GM21723 (cell line): ENCODE measurements at regions not wholly inside any gene's neighbourhood (a gene's known extent, or its start where the extent isn't known, plus 50 kb on each side); places are given as distances from the start of the nearest gene placed in this dataset.
"Not testable (repeated sequence)": the region's sequence is repeated elsewhere in the genome, so short reads cannot be mapped to it uniquely, and the experiment has no call there.

ENCODE experiments used
- ATAC-seq: cut with Tn5 transposase; IDR thresholded peaks from one replicate; pipeline ENCODE4 v1.9.1; 2021; ENCODE audit warnings: mild to moderate bottlenecking, moderate library complexity; ENCODE audit not compliant: unreplicated experiment

DNA sequence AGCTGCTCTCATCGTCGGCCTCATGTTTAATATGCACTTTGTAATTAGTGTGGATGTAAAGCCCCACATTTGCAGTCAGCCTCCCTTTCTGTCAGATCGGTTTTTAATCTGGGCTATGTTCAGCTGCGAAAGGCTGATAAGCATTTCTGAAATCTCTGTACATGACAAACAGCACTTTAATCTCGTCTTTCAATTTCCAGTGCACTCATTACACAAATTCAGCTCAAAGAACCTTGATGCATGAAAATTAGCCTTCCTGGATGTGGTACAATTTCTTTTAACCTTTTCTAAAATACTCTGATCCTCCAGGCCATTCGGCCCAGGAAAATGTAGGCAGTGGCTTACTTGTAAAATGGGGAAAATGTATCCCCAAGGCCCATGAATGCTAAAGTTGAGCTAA is 265.1 kb downstream of the RND3 start:
- no peak for ATAC-seq

DNA sequence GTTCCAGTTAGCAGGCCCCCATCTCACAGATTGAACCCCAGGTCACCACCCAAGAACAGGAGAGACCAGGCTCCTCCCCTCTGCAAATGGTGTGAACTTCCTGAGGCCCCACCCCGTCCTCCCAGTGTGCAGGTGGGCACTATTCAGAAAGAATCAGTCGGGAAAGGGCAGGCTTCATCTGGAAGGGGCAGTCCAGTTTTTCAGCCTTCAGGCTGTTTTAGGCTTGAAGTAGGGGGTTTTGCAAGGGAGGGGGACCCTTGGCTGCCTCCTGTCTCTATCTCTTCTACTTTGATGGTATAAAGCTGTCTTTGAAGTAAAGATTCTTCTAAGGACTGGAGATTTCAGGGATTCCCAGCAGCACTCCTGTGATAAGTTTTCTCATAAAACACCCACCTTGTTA is 267.6 kb downstream of the RND3 start:
- no peak for ATAC-seq

DNA sequence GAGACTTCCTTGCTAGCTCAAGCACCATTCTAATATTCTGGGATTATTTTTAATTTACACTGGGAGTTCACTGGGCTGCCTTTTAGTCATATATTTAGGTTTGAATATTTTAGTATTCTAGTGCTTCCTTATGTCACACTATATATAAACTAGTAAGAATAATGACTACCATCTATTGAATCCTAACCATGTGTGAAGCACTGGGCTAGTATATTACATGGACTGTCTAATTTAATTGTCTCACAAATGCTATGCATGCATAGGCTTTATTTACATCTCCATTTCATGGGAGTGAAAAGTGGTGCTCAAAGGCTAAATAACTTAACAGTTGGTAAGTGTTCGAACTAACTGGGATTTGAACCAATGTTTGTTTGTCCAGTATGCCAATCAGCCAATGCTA is 272.4 kb downstream of the RND3 start:
- ATAC-seq = no peak

DNA sequence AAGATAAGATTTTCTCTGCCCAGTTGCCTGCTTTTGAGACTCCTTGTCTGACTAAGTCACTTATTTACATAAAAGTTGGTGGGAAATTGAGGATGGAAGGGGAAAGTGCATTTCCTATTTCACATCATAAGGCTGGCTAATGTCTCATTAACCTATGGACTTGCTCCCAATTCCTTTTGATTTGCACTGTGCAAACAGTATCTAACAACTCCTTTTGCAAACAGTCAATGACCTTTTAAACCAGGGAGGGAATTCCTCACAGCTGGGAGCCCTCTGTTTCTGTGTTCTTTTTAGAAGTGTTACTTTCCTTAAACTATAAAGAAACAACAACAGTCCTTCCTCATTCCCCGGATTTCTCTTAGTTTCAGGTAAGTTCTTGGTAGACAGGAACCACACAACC is 272.8 kb downstream of the RND3 start:
- ATAC-seq = no peak

DNA sequence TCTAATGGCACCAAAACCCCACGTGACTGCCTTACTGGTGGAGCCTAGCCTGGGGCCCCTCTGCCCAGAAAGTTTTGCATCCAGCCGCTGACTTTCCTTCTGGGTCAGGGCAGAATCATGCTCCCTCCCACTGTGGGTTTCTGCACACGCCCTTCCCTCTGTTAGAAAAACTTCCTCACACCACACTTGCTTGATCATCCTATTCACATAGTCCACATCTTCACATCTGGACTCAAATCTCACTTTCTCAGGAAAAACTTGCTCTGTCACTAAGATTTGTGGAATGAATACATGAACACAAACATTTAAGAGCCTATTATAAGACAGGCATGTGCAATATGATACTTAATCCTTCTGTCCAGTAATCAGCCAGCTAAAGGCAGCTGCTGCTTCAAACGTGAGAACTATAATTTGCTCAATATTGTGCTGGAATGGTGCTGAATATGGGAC is 274.7 kb downstream of the RND3 start:
- no peak for ATAC-seq

DNA sequence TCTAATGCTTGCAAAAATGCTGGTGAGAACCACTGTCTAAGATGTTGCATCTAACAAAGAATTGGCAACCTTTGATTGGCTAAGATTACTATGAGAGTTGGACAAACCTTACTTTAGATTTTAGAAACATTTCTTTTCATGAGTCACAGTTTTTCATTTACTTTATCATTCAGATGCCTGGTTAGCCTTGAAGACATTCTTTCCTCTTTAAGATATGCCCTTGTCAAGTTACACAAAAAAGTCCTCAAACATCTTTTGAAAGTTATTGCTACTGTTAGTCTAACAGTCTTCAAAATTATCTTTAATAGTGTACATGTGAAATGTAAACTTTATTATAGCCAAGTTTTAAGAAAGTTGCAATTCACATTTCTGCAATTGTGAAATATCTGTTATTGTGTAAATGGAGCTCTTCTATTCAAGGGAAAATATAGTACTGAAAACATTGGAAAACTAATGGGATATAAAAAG is 276.3 kb downstream of the RND3 start:
- ATAC-seq = no peak

DNA sequence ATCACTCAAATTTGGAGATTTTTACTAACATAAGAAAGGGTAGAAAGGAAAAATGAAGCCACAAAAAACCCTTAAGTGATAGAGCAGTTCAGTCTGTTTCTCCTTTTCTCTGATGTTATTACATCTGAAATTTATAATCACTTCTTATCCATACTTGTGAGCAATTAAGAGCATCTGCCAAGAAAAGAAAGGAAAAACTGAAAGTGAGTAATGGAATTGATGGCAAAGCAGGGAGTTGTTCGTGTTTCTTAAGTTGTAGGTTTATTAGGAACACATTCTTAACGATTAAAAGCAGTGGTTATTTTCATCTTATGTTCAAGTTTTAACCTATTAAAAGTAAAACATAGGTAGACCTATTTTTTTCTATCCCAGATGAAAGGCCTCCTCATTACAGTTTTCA is 277.7 kb downstream of the RND3 start:
- no peak for ATAC-seq

DNA sequence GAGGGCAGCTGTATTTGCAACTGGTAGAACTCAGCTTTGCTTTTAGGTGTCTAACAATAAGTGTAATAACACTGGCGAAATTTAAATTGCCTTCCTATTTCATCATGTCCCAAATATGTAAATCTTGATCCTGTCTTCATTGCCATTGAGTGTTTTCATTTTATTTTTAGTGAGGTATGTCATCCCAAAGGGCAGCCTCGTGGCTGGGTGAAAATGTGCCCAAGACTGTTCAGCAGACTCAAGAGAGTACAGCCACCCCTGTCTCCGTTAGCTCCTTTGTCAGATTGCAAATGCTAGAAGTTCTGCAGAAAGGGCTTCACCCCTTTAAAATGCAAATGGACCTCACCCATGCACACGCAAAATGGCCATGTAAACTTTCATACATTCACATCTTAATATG is 278.8 kb downstream of the RND3 start:
- no peak for ATAC-seq

DNA sequence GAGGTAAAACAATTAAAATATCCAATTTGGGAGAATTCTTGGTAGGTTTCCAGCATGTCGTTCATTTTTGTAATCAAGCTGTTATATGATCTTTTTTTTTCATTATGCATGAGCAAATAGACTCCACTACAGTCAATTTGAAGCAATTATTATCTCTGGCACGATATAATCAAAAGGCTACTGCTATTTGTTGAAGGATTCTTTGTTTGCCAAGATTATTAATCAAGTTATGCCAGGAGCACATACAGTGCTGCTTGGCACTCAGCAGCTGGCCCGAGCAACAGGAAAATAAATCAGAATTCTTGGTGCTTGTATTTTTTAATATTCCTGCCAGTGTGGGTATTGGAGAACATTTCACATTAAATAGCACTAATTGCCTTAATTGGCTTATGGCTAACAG is 279.5 kb downstream of the RND3 start:
- ATAC-seq = no peak

DNA sequence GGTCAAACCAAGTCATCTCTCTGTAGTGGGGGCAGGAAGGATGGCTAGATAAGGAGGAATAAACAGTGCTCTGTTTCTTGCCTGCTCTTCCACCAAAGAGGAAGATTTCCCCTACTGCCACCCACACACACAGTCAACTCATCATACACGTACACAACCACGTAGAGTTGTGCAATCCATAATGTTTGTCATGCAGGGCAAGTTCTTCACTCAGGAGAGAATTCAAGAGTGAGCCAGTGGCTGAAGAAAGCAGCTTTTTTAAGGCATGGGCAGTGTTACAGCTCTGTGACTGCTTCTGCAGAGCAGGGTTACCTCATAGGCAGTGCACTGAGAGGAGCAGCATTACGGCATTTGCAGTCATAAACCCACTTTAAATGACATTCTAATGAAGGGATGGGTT is 283.0 kb downstream of the RND3 start:
- ATAC-seq = no peak

DNA sequence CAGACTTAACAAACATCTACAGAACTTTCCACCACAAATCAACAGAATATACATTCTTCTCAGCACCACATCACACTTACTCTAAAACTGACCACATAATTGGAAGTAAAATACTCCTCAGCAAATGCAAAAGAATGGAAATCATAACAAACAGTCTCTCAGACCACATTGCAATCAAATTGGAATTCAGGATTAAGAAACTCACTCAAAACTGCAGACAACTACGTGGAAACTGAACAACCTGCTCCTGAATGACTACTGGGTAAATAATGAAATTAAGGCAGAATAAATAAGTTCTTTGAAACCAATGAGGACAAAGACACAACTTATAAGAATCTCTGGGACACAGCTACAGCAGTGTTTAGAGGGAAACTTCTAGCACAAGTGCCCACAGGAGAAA is 292.7 kb downstream of the RND3 start:
- not testable (repeated sequence) for ATAC-seq

DNA sequence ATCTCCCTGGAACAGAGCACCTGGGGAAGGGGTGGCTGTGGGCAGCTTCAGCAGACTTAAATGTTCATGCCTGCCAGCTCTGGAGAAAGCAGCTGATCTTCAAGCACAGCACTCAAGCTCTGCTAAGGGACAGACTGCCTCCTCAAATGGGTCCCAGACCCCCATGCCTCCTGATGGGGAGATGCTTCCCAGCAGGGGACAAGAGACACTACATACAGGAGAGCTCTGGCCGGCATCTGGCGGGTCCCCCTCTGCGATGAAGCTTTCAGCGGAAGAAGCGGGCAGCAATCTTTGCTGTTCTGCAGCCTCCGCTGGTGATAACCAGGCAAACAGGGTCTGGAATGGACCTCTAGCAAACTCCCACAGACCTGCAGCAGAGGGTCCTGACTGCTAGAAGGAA is 294.8 kb downstream of the RND3 start:
- ATAC-seq = no peak

DNA sequence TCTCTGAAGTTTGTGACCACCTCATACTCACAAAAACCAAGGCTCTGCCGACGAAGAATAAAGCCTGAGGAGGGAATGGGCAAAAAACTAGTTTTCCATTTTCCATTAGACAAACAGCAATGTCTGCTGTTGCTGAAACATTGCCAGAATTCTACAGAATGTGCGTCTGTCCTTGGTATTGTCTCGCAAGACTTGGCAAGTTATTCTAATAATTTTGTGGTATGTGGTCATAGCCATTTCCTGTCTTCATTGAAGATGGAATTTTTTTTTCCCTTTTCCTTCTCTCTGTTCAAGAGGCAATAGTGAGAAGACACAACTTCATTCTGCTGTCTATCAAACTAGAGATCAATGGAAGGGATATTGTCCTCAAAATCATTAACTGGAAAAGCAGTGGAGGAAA is 296.1 kb downstream of the RND3 start:
- no peak for ATAC-seq

DNA sequence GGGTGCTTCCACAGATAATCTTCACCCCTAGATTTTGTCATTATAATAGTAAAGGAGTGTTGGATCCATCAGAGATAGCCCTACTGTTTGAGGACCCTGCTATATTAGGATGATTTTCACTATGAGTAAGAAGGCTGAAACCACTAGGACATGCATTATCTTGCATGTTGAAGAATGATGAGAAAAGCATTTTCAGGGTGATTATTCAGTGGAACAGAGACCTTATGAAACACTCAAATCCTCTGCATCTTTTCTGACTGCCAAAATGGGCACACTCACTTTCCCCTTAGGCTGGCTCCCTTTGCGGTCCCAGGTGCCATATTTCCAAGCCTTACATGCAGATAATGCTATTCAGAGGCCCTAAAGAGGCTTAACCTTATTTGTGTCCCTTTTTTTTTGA is 296.9 kb downstream of the RND3 start:
- no peak for ATAC-seq

DNA sequence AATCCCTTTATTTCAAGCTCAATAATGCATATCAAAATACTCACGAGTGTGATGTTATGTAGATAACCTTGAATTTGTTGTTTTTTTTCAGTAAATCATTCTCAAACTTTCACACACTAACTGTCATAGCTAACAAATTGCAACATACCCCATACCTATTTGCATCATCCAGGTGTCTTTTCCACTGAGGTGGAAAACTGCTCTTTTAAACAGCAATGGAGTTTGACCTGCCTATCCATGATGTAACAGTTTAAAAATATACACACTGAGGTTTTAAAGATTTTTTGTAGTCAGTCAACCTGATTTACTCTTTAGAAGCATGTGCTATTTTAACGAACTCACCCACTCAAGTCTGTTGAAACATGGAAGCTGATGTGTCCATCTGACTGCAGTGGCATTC is 298.7 kb downstream of the RND3 start:
- no peak for ATAC-seq

DNA sequence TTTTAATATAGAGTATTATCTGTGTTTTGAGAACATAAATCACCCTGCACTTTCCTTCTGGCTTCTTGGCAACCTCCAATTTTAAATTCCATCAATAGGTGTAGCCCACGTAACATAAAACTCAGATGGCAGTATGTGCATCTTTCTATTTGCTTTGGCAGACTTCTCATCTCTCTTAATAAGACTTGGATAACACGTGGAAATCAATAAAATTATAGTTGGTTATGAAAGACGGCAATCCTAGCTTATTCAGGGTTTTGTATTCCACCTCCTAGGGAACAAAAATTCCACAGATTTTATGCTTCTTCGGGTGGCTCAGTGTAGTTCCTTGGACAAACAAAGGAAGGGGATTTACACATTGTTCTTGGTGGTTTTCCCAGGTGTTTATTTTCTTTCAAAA is 299.3 kb downstream of the RND3 start:
- ATAC-seq = no peak

DNA sequence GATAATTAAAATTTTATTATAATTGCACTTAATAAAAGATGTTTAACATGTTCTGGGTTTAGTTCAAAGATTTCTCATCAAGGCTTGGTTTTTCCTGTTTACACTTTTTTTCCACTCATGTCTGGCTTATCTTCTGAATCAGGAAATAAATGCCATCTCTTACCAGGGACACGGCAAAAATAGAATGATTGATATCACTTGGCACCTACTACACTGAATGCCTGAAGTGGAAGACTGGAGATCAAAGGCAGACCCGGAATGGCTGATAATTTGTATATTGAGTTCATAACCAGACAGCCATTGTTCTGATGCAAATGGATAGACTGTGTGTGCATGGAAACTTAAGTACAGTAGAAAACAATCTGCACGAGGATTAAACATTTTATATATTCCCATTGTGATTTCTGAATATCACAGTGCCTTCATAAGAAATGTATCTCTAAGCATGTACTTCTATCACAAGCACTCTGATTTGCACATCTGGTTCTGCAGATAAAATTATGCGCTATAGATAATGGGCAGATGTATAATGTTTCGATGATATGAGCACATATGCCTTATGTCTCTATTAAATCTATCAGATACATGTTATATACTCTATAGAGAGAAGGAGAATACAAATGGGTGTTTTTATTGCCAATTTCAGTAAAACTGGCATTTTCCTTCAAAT is 304.8 kb downstream of the RND3 start:
- no peak for ATAC-seq

DNA sequence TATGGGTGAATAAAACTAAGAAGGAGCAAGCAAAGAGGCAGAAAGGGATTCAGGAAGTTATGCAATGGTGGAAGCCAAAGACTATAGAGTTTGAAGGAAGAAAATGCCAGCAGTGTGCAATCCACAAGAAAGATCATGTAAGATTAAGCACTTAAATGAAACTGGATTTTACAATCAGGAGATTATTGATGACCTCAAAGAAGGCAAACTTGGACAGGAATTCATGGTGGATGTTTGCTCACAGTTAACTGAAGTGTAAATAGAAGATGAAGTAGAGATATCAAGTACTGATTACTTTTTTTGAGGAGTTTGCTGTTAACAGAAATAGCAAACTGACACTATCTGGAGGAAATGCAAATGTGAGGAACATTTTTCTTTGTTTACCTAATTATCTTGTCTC is 308.9 kb downstream of the RND3 start:
- no peak for ATAC-seq

DNA sequence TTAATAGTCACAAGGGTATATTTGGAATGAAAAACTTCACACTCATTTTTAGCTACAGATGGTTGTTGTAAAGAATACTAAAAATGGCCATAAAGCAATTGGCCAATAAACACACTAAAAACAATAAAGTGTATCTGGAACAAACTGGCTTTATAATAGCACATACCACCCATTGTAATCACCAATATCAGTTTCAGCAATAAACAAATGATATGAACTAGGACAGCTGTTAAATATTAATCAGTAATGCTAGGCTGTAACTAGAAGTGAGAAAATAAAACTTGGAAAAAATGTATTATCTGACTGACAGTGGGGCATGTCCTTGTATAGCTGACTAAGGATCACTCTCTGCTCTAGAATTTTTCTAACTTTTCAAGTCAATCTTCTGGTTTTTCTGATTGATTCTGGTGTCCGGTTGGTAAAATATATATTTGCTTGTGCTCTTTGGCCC is 312.5 kb downstream of the RND3 start:
- ATAC-seq = no peak

DNA sequence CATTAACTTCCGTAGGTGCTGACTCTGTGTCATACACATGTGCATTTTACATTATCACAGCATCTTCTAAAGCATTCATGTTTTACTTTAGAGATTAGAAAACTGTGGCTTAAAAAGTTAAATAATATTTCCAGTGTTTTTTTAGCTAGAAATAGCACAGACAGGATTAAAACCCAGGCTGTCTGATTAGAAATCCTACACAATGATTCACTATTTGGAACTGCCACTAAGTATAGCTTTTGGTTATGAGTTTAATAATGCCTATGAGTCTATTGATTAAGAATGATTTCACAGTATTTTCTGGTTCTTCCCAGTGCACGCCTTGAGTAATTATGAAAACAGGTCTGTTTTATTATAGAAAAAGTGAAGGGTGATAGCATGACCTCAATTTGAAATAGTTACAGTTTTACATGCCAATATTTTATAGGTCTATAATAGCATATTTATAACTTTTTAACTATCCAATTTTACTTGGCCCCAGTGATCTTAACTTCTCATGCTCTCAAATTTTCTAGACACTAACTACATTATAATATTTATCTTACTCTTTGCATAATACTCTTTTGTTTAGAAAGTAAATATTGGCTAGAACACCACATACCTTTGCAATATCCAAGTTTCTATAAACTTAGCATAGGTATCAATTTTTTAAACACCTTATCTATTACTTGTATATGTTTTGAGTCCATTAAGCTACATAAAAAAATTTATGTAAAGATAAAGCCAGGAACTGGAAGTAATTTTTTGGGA is 313.2 kb downstream of the RND3 start:
- ATAC-seq = no peak

DNA sequence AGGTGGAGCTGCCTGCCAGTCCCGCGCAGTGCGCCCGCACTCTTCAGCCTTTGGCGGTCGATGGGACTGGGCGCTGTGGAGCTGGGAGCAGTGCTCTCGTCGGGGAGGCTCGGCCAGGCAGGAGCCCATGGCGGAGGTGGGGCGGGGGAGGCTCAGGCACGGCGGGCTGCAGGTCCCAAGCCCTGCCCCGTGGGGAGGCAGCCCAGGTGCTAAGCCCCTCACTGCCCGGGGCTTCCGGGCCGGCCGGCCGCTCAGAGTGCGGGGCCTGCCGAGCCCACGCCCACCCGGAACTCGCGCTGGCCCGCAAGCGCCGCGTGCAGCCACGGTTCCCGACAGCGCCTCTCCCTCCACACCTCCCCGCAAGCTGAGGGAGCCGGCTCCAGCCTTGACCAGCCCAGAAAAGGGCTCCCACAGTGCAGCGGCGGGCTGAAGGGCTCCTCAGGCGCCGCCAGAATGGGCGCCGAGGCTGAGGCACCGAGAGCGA is 316.4 kb downstream of the RND3 start:
- no peak for ATAC-seq

DNA sequence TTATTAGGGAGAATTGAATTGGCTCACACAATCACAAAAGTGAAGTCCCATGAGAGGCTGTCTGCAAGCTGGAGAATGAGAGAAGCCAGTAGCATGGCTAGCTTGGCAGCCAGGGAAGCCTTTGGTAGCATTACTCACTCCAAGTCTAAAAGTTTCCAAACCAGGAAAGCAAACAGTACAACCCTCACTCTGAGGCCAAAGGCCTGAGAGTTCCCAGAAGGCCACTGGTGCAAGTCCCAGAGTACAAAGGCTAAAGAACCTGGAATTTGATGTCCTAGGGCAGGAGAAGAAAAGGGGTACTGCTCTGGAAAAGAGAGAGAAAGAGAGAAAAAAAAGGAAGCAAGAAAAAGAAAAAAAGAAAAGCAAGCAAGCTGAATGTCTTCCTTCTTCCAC is 318.2 kb downstream of the RND3 start:
- no peak for ATAC-seq
